ENCODE measurements at regions not wholly inside any gene's neighbourhood (a gene's known extent, or its start where the extent isn't known, plus 50 kb on each side); places are given as distances from the start of the nearest gene placed in this dataset.

GRCh38 chr17:33352526-33352925, 59.4 kb upstream of the ASIC2 start:
- no peak for DNase-seq
- no peak overlapping the region for H3K4me3 ChIP-seq (ENCODE audit: low read depth, low read length)
- no peak for TF ChIP-seq CTCF (IDR thresholded peaks at IDR 0.05; ENCODE audit: low read depth, low read length)
- H3K9me3 ChIP-seq, result no peaks in the 10 kb centered on the region
- no peaks in the 10 kb centered on the region for H3K4me1 ChIP-seq
- H3K27me3 ChIP-seq, result no peaks in the 10 kb centered on the region
- H3K36me3 ChIP-seq, result no peaks in the 10 kb centered on the region

- no peak overlapping the region for H3K4me3 ChIP-seq (ENCODE audit: low read depth, low read length)
- H3K9me3 ChIP-seq, result no peaks in the 10 kb centered on the region
- TF ChIP-seq CTCF (IDR thresholded peaks at IDR 0.05; ENCODE audit: low read depth, low read length), result no peak
- H3K27me3 ChIP-seq, result no peaks in the 10 kb centered on the region
- no peak for DNase-seq
- H3K36me3 ChIP-seq, result no peaks in the 10 kb centered on the region
- no peaks in the 10 kb centered on the region for H3K4me1 ChIP-seq
These were observed 63.2 kb upstream of the ASIC2 start for GRCh38 chr17:33356266-33356665.

GRCh38 chr17:33363475-33363874, 70.4 kb upstream of the ASIC2 start:
- no peak for DNase-seq
- Histone ChIP-seq H3K4me3 (ENCODE audit: low read depth, low read length) (no peak overlapping the region), H3K9me3 (no peaks in the 10 kb centered on the region), H3K27me3 (no peaks in the 10 kb centered on the region), H3K36me3 (no peaks in the 10 kb centered on the region), H3K4me1 (no peaks in the 10 kb centered on the region)
- TF ChIP-seq CTCF (IDR thresholded peaks at IDR 0.05; ENCODE audit: low read depth, low read length), result no peak

GRCh38 chr17:33366960-33367359, 73.9 kb upstream of the ASIC2 start:
- DNase-seq, result no peak
- TF ChIP-seq CTCF (IDR thresholded peaks at IDR 0.05; ENCODE audit: low read depth, low read length), result no peak
- Histone ChIP-seq H3K4me1 (no peaks in the 10 kb centered on the region), H3K36me3 (no peaks in the 10 kb centered on the region), H3K27me3 (no peaks in the 10 kb centered on the region), H3K9me3 (no peaks in the 10 kb centered on the region), H3K4me3 (ENCODE audit: low read depth, low read length) (no peak overlapping the region)

GRCh38 chr17:33369149-33369548, 76.1 kb upstream of the ASIC2 start:
- no peak for DNase-seq
- TF ChIP-seq CTCF (IDR thresholded peaks at IDR 0.05; ENCODE audit: low read depth, low read length), result no peak
- no peaks in the 10 kb centered on the region for H3K36me3 ChIP-seq

GRCh38 chr17:33369876-33370275, 76.8 kb upstream of the ASIC2 start:
- Histone ChIP-seq H3K9me3 (no peaks in the 10 kb centered on the region), H3K36me3 (no peaks in the 10 kb centered on the region), H3K27me3 (no peaks in the 10 kb centered on the region), H3K4me3 (ENCODE audit: low read depth, low read length) (no peak overlapping the region), H3K4me1 (no peaks in the 10 kb centered on the region)
- DNase-seq, result no peak
- no peak for TF ChIP-seq CTCF (IDR thresholded peaks at IDR 0.05; ENCODE audit: low read depth, low read length)

More at GRCh38 chr17:33369149-33369548, 76.1 kb upstream of the ASIC2 start:
- no peak overlapping the region for H3K4me3 ChIP-seq (ENCODE audit: low read depth, low read length)
- H3K27me3 ChIP-seq, result no peaks in the 10 kb centered on the region
- no peaks in the 10 kb centered on the region for H3K9me3 ChIP-seq
- H3K4me1 ChIP-seq, result no peaks in the 10 kb centered on the region
